Fibroblast of lung (primary cell): ENCODE measurements at regions not wholly inside any gene's neighbourhood (a gene's known extent, or its start where the extent isn't known, plus 50 kb on each side); places are given as distances from the start of the nearest gene placed in this dataset.

ENCODE experiments used
- DNase-seq, 2 donors: peaks; one replicate each; pipeline versions ENCODE4 v3.0.0 to v3.0.0-alpha.2; 2010; ENCODE audit warnings: low read depth in 2 of 2
- H2AFZ ChIP-seq: 2 replicates; pipeline ENCODE4 v1.5.1; 2012; ENCODE audit warnings: low read length, control low read depth, inconsistent platforms
- H3K27ac ChIP-seq: 2 replicates; pipeline ENCODE4 v1.5.1; 2011; ENCODE audit warnings: low read length, control low read depth; ENCODE audit not compliant: insufficient read depth
- H3K27me3 ChIP-seq: 2 replicates; pipeline ENCODE4 v1.5.1; 2011; ENCODE audit warnings: mild to moderate bottlenecking, low read length; ENCODE audit not compliant: control insufficient read depth, insufficient read depth
- H3K36me3 ChIP-seq: 2 replicates; pipeline ENCODE4 v1.5.1; 2011; ENCODE audit warnings: low read length; ENCODE audit not compliant: control insufficient read depth, insufficient read depth
- H3K4me1 ChIP-seq: 2 replicates; pipeline ENCODE4 v1.5.1; 2011; ENCODE audit warnings: low read length; ENCODE audit not compliant: control insufficient read depth, insufficient read depth; ENCODE audit errors: extremely low read depth
- H3K4me2 ChIP-seq: 2 replicates; pipeline ENCODE4 v1.5.1; 2011; ENCODE audit warnings: low read length, control low read depth; ENCODE audit not compliant: insufficient read depth; ENCODE audit errors: extremely low read depth
- H3K4me3 ChIP-seq, 4 experiments: fragments of 200-600 bp in 1 of 4; sonication (generic) in 1 of 4; replicated peaks in 1 of 4; 2 replicates each; pipeline ENCODE4 v1.5.1; 2011 to 2016; ENCODE audit warnings: low read length in 4 of 4, low read depth in 3 of 4, mild to moderate bottlenecking in 3 of 4, control low read depth in 2 of 4, inconsistent platforms in 1 of 4, mixed read lengths in 1 of 4; ENCODE audit not compliant: insufficient read depth in 1 of 4; ENCODE audit errors: control extremely low read depth in 1 of 4
- H3K79me2 ChIP-seq: 2 replicates; pipeline ENCODE4 v1.5.1; 2012; ENCODE audit warnings: mild to moderate bottlenecking, low read length, inconsistent platforms; ENCODE audit not compliant: control insufficient read depth, insufficient read depth
- H3K9ac ChIP-seq: 2 replicates; pipeline ENCODE4 v1.5.1; 2011; ENCODE audit warnings: mild to moderate bottlenecking, low read length, control low read depth; ENCODE audit not compliant: insufficient read depth
- H3K9me3 ChIP-seq: 2 replicates; pipeline ENCODE4 v1.5.1; 2012; ENCODE audit warnings: low read depth, low read length; ENCODE audit not compliant: control insufficient read depth, insufficient read depth
- H4K20me1 ChIP-seq: 2 replicates; pipeline ENCODE4 v1.5.1; 2011; ENCODE audit warnings: low read length; ENCODE audit not compliant: control insufficient read depth, insufficient read depth; ENCODE audit errors: extremely low read depth
- EZH2 ChIP-seq: IDR thresholded peaks from 2 replicates; pipeline ENCODE4 v1.5.1; 2012; ENCODE audit warnings: low read length, control low read depth, mild to moderate bottlenecking; ENCODE audit errors: missing control alignments
- TF ChIP-seq, protein P1 (sequence below), 2 donors: IDR thresholded peaks in 1 of 2; conservative IDR thresholded peaks in 1 of 2; 1 replicate in 1 of 2; 2 replicates in 1 of 2; pipeline ENCODE4 v1.5.1; 2011 to 2012; ENCODE audit warnings: low read length in 2 of 2, control low read depth in 1 of 2, inconsistent platforms in 1 of 2, low read depth in 1 of 2, mild to moderate bottlenecking in 1 of 2

DNA sequence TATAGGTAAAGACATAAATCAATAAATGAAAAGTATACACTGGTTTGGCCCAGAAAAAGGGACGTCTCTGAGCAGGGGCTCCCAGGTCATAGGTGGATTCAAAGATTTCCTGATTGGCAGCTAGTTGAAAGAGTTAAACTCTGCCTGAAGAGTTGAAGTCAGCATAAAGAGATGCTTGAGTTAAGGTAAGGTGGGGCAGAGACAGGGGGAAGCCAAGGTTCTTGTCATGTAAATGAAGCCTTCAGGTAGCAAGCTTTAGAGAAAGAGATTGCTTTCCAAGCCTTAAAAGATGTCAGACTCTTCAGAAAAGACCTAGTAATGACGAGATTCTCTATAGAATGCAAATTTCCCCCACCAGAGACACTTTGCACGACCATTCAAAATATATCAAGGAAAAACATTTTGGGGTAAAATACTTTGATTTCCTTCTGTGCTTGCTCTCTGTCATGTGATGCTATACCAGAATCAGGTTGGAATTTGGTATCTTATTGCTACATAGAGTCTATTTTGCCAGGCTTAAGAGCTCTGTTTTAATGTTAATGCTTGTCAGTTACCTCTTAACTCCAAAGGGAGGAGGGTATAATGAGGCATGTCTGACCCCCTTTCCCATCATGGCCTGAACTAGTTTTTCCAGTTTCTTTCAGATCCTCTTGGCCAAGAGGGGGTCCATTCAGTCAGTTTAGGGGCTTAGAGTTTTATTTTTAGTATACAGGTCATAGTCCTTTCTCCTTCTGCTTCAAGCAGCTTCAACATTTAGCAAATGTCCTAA, 429.6 kb downstream of the ADRA2A start:
- no peak overlapping the region for H3K27ac ChIP-seq
- H3K27me3 ChIP-seq, result no peaks in the 10 kb centered on the region
- no peak overlapping the region for H2AFZ ChIP-seq
- no peak overlapping the region for H3K4me2 ChIP-seq
- no peak for DNase-seq
- H3K9me3 ChIP-seq, result no peaks in the 10 kb centered on the region
- H3K9ac ChIP-seq, result no peak overlapping the region
- H3K4me3 ChIP-seq, result no peak overlapping the region
- no peaks in the 10 kb centered on the region for H3K4me1 ChIP-seq
- H3K36me3 ChIP-seq, result no peaks in the 10 kb centered on the region
- H3K79me2 ChIP-seq, result no peaks in the 10 kb centered on the region
- TF ChIP-seq, protein P1, sequence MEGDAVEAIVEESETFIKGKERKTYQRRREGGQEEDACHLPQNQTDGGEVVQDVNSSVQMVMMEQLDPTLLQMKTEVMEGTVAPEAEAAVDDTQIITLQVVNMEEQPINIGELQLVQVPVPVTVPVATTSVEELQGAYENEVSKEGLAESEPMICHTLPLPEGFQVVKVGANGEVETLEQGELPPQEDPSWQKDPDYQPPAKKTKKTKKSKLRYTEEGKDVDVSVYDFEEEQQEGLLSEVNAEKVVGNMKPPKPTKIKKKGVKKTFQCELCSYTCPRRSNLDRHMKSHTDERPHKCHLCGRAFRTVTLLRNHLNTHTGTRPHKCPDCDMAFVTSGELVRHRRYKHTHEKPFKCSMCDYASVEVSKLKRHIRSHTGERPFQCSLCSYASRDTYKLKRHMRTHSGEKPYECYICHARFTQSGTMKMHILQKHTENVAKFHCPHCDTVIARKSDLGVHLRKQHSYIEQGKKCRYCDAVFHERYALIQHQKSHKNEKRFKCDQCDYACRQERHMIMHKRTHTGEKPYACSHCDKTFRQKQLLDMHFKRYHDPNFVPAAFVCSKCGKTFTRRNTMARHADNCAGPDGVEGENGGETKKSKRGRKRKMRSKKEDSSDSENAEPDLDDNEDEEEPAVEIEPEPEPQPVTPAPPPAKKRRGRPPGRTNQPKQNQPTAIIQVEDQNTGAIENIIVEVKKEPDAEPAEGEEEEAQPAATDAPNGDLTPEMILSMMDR (conservative IDR thresholded peaks at IDR 0.05 in 1 of 2, IDR thresholded peaks at IDR 0.05 in 1 of 2; ENCODE audit: low read depth in 1 of 2, low read length in 2 of 2), result no peak
- TF ChIP-seq EZH2, result no peak
- H4K20me1 ChIP-seq, result no peaks in the 10 kb centered on the region

DNA sequence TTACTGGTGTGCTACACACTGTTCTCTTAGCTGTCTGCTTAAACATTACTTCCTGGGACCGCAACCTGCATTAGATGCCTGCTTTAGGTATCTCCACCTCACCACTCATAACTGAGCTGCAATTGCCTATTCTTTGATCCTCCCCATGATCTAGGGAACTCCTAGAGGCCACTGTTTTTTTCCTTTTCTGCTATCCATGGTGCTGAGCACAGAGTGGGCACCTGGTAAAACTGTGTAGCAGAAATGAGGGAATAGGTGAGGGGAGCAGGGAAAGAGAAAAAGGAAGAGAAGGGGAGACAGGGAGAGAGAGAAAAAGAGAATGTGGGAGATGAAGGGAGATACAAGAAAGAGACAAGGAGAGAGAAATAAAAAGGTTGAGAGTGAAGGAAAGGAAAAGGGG, 434.9 kb downstream of the ADRA2A start:
- H3K9me3 ChIP-seq, result no peaks in the 10 kb centered on the region
- H3K4me1 ChIP-seq, result no peaks in the 10 kb centered on the region
- no peaks in the 10 kb centered on the region for H3K27me3 ChIP-seq
- H3K27ac ChIP-seq, result no peak overlapping the region
- no peak for DNase-seq
- H3K4me2 ChIP-seq, result no peak overlapping the region
- H3K36me3 ChIP-seq, result no peaks in the 10 kb centered on the region
- no peak overlapping the region for H3K9ac ChIP-seq
- H2AFZ ChIP-seq, result no peak overlapping the region
- TF ChIP-seq EZH2, result no peak
- TF ChIP-seq, protein P1 (conservative IDR thresholded peaks at IDR 0.05 in 1 of 2, IDR thresholded peaks at IDR 0.05 in 1 of 2; ENCODE audit: low read depth in 1 of 2, low read length in 2 of 2), result no peak
- no peak overlapping the region for H3K4me3 ChIP-seq
- H4K20me1 ChIP-seq, result no peaks in the 10 kb centered on the region
- no peaks in the 10 kb centered on the region for H3K79me2 ChIP-seq

DNA sequence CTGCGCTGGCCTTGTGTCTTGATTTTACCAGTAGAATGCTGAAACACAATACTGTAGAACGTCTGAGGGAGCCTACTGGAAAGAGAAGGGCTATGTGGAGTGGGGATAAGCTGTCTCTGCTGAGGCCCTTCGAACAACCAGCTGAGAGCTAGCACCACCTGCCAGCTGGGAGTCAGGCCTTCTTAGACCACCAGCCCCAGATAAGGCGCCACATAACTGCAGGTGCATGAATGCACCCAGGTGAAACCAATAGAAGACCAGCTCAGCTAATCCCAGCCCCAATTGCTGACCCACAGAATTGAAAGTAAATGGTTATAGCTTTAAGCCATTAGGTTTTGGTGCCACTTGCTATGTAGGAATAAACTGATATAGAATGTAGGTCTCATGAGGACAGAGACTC, 438.4 kb downstream of the ADRA2A start:
- Histone ChIP-seq H3K27ac (no peak overlapping the region), H3K4me1 (no peaks in the 10 kb centered on the region), H3K36me3 (no peaks in the 10 kb centered on the region), H3K27me3 (no peaks in the 10 kb centered on the region), H3K4me2 (no peak overlapping the region), H3K9ac (no peak overlapping the region), H4K20me1 (no peaks in the 10 kb centered on the region), H3K4me3 (no peak overlapping the region), H2AFZ (no peak overlapping the region), H3K79me2 (no peaks in the 10 kb centered on the region), H3K9me3 (no peaks in the 10 kb centered on the region)
- TF ChIP-seq EZH2, result no peak
- TF ChIP-seq, protein P1 (conservative IDR thresholded peaks at IDR 0.05 in 1 of 2, IDR thresholded peaks at IDR 0.05 in 1 of 2; ENCODE audit: low read depth in 1 of 2, low read length in 2 of 2), result no peak
- DNase-seq, result no peak
